HEK293 (cell line): ENCODE measurements at regions not wholly inside any gene's neighbourhood (a gene's known extent, or its start where the extent isn't known, plus 50 kb on each side); places are given as distances from the start of the nearest gene placed in this dataset.

ENCODE experiments used
- CTCF ChIA-PET: fragments of 350-600 bp; formaldehyde crosslinking; extraction: SDS; loops from one replicate; lab custom pipeline; 2021; ENCODE audit warnings: antibody characterized with exemption; lab: Yijun Ruan, JAX
- POLR2A ChIA-PET: fragments of 300-600 bp; formaldehyde crosslinking; extraction: SDS; loops from one replicate; lab custom pipeline; 2020; ENCODE audit warnings: antibody characterized with exemption, inconsistent platforms; lab: Yijun Ruan, JAX
- H3K27ac ChIP-seq: fragments of 200-500 bp; sonication (Bioruptor generic); 2 replicates; pipeline ENCODE4 v1.5.1; 2014; ENCODE audit warnings: low read depth, low read length, control low read depth, inconsistent platforms; ENCODE audit errors: extremely low read depth
- H3K36me3 ChIP-seq, 2 experiments: fragments of 200-500 bp in 1 of 2; sonication (Bioruptor generic) in 1 of 2; 1 replicate in 1 of 2; 2 replicates in 1 of 2; pipeline ENCODE4 v1.5.1; 2014 to 2017; ENCODE audit warnings: inconsistent platforms in 2 of 2, low read length in 2 of 2; ENCODE audit not compliant: control insufficient read depth in 2 of 2, insufficient read depth in 1 of 2
- H3K4me1 ChIP-seq: fragments of 200-500 bp; sonication (Bioruptor generic); 2 replicates; pipeline ENCODE4 v1.5.1; 2014; ENCODE audit warnings: mild to moderate bottlenecking, low read length, inconsistent platforms; ENCODE audit not compliant: control insufficient read depth, insufficient read depth
- H3K4me3 ChIP-seq: 2 replicates; pipeline ENCODE4 v1.5.1; 2011; ENCODE audit warnings: low read depth, mild to moderate bottlenecking, control low read depth, low read length, moderate library complexity
- H3K9me3 ChIP-seq: fragments of 200-500 bp; sonication (Bioruptor generic); 2 replicates; pipeline ENCODE4 v1.5.1; 2014; ENCODE audit warnings: low read depth, low read length, inconsistent platforms; ENCODE audit not compliant: control insufficient read depth, insufficient read depth
- AEBP2 ChIP-seq: fragments of 450-650 bp; formaldehyde crosslinking; IDR thresholded peaks from 2 replicates; pipeline ENCODE4 v1.5.1; 2016; ENCODE audit warnings: missing biosample characterization, missing genetic modification characterization, borderline replicate concordance
- BCL11B ChIP-seq: fragments of 450-650 bp; formaldehyde crosslinking; IDR thresholded peaks from 2 replicates; pipeline ENCODE4 v1.5.1; 2016; ENCODE audit warnings: low read depth, missing biosample characterization, missing genetic modification characterization
- EGR2 ChIP-seq: fragments of 450-650 bp; formaldehyde crosslinking; IDR thresholded peaks from 2 replicates; pipeline ENCODE4 v1.5.1; 2016; ENCODE audit warnings: low read depth, missing biosample characterization, missing genetic modification characterization
- HOXA7 ChIP-seq: sonication (generic); formaldehyde crosslinking; IDR thresholded peaks from 2 replicates; pipeline ENCODE4 v1.8.1; 2022; ENCODE audit warnings: missing genetic modification reagents, borderline replicate concordance
- KLF17 ChIP-seq: fragments of 450-650 bp; formaldehyde crosslinking; IDR thresholded peaks from 2 replicates; pipeline ENCODE4 v1.5.1; 2016; ENCODE audit warnings: missing biosample characterization, missing genetic modification characterization
- KLF8 ChIP-seq: fragments of 450-650 bp; formaldehyde crosslinking; IDR thresholded peaks from 2 replicates; pipeline ENCODE4 v1.5.1; 2016; ENCODE audit warnings: missing biosample characterization, missing genetic modification characterization
- REPIN1 ChIP-seq: fragments of 450-650 bp; formaldehyde crosslinking; IDR thresholded peaks from 2 replicates; pipeline ENCODE4 v1.5.1; 2017; ENCODE audit warnings: missing biosample characterization, missing genetic modification characterization, low read depth
- ZBTB17 ChIP-seq: fragments of 450-650 bp; formaldehyde crosslinking; IDR thresholded peaks from 2 replicates; pipeline ENCODE4 v1.5.1; 2016; ENCODE audit warnings: missing biosample characterization, missing genetic modification characterization
- ZBTB6 ChIP-seq: fragments of 450-650 bp; formaldehyde crosslinking; IDR thresholded peaks from 2 replicates; pipeline ENCODE4 v1.5.1; 2017; ENCODE audit warnings: missing biosample characterization, missing genetic modification characterization
- ZFHX2 ChIP-seq: fragments of 450-650 bp; formaldehyde crosslinking; conservative IDR thresholded peaks from 2 replicates; pipeline ENCODE4 v1.5.1; 2016; ENCODE audit warnings: missing biosample characterization, missing genetic modification characterization
- ZNF157 ChIP-seq: fragments of 450-650 bp; formaldehyde crosslinking; IDR thresholded peaks from 2 replicates; pipeline ENCODE4 v1.5.1; 2016; ENCODE audit warnings: missing biosample characterization, missing genetic modification characterization
- ZNF169 ChIP-seq: fragments of 450-650 bp; formaldehyde crosslinking; IDR thresholded peaks from 2 replicates; pipeline ENCODE4 v1.5.1; 2016; ENCODE audit warnings: missing biosample characterization, missing genetic modification characterization
- ZNF202 ChIP-seq: fragments of 450-650 bp; formaldehyde crosslinking; IDR thresholded peaks from 2 replicates; pipeline ENCODE4 v1.5.1; 2016; ENCODE audit warnings: missing biosample characterization, missing genetic modification characterization, borderline replicate concordance
- ZNF248 ChIP-seq: fragments of 450-650 bp; formaldehyde crosslinking; IDR thresholded peaks from 2 replicates; pipeline ENCODE4 v1.5.1; 2017; ENCODE audit warnings: missing biosample characterization, missing genetic modification characterization
- ZNF266 ChIP-seq: fragments of 450-650 bp; formaldehyde crosslinking; IDR thresholded peaks from 2 replicates; pipeline ENCODE4 v1.5.1; 2016; ENCODE audit warnings: missing biosample characterization, missing genetic modification characterization, low read depth
- ZNF366 ChIP-seq: fragments of 450-650 bp; formaldehyde crosslinking; conservative IDR thresholded peaks from 2 replicates; pipeline ENCODE4 v1.5.1; 2016; ENCODE audit warnings: missing biosample characterization, missing genetic modification characterization
- ZNF37A ChIP-seq: fragments of 450-650 bp; IDR thresholded peaks from 2 replicates; pipeline ENCODE4 v1.5.1; 2018; ENCODE audit warnings: missing biosample characterization, missing genetic modification characterization
- ZNF514 ChIP-seq: fragments of 450-650 bp; formaldehyde crosslinking; IDR thresholded peaks from 2 replicates; pipeline ENCODE4 v1.5.1; 2016; ENCODE audit warnings: missing biosample characterization, missing genetic modification characterization
- ZNF530 ChIP-seq: fragments of 450-650 bp; formaldehyde crosslinking; IDR thresholded peaks from 2 replicates; pipeline ENCODE4 v1.5.1; 2016; ENCODE audit warnings: low read depth, missing biosample characterization, missing genetic modification characterization
- ZNF621 ChIP-seq: fragments of 450-650 bp; formaldehyde crosslinking; IDR thresholded peaks from 2 replicates; pipeline ENCODE4 v1.5.1; 2017; ENCODE audit warnings: missing biosample characterization, missing genetic modification characterization
- ZNF623 ChIP-seq: fragments of 450-650 bp; formaldehyde crosslinking; IDR thresholded peaks from 2 replicates; pipeline ENCODE4 v1.5.1; 2016; ENCODE audit warnings: missing biosample characterization, missing genetic modification characterization
- ZNF645 ChIP-seq: fragments of 450-650 bp; formaldehyde crosslinking; IDR thresholded peaks from 2 replicates; pipeline ENCODE4; 2016; ENCODE audit warnings: missing biosample characterization, missing genetic modification characterization
- ZNF658 ChIP-seq: fragments of 450-650 bp; formaldehyde crosslinking; IDR thresholded peaks from 2 replicates; pipeline ENCODE4; 2016; ENCODE audit warnings: missing biosample characterization, missing genetic modification characterization
- ZNF664 ChIP-seq: fragments of 450-650 bp; formaldehyde crosslinking; IDR thresholded peaks from 2 replicates; pipeline ENCODE4 v1.5.1; 2016; ENCODE audit warnings: missing biosample characterization, missing genetic modification characterization
- ZNF677 ChIP-seq: fragments of 450-650 bp; IDR thresholded peaks from 2 replicates; pipeline ENCODE4 v1.5.0; 2018; ENCODE audit warnings: missing biosample characterization, mild to moderate bottlenecking, missing genetic modification characterization, moderate library complexity
- ZNF692 ChIP-seq: fragments of 450-650 bp; formaldehyde crosslinking; IDR thresholded peaks from 2 replicates; pipeline ENCODE4 v1.5.1; 2016; ENCODE audit warnings: missing biosample characterization, missing genetic modification characterization
- ZNF777 ChIP-seq: fragments of 450-650 bp; formaldehyde crosslinking; IDR thresholded peaks from 2 replicates; pipeline ENCODE4 v1.5.1; 2017; ENCODE audit warnings: missing biosample characterization, missing genetic modification characterization, borderline replicate concordance
- TF ChIP-seq, protein P1 (sequence below): fragments of 450-650 bp; formaldehyde crosslinking; IDR thresholded peaks from 2 replicates; pipeline ENCODE4 v1.5.1; 2017; ENCODE audit warnings: missing biosample characterization, missing genetic modification characterization
- TF ChIP-seq, protein P2 (sequence below): fragments of 450-650 bp; formaldehyde crosslinking; IDR thresholded peaks from 2 replicates; pipeline ENCODE4 v1.5.1; 2016; ENCODE audit warnings: missing biosample characterization, missing genetic modification characterization

- TF ChIP-seq ZNF658 (tag by site-specific recombination) (no peak), ZNF645 (tag by site-specific recombination) (no peak), ZNF677 (tag by site-specific recombination) (no peak), REPIN1 (no peak), ZBTB17 (tag by site-specific recombination) (no peak), HOXA7 (no peak), ZBTB6 (tag by site-specific recombination) (no peak), KLF17 (no peak), ZNF248 (tag by site-specific recombination) (no peak), ZNF157 (no peak), ZNF514 (no peak), ZNF169 (tag by site-specific recombination) (no peak), ZNF266 (no peak), ZNF621 (no peak), ZNF37A (tag by site-specific recombination) (no peak), ZNF664 (tag by site-specific recombination) (no peak), EGR2 (tag by site-specific recombination) (no peak)
- TF ChIP-seq, protein P1, sequence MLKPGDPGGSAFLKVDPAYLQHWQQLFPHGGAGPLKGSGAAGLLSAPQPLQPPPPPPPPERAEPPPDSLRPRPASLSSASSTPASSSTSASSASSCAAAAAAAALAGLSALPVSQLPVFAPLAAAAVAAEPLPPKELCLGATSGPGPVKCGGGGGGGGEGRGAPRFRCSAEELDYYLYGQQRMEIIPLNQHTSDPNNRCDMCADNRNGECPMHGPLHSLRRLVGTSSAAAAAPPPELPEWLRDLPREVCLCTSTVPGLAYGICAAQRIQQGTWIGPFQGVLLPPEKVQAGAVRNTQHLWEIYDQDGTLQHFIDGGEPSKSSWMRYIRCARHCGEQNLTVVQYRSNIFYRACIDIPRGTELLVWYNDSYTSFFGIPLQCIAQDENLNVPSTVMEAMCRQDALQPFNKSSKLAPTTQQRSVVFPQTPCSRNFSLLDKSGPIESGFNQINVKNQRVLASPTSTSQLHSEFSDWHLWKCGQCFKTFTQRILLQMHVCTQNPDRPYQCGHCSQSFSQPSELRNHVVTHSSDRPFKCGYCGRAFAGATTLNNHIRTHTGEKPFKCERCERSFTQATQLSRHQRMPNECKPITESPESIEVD (tag by site-specific recombination): no peak
- TF ChIP-seq, protein P2, sequence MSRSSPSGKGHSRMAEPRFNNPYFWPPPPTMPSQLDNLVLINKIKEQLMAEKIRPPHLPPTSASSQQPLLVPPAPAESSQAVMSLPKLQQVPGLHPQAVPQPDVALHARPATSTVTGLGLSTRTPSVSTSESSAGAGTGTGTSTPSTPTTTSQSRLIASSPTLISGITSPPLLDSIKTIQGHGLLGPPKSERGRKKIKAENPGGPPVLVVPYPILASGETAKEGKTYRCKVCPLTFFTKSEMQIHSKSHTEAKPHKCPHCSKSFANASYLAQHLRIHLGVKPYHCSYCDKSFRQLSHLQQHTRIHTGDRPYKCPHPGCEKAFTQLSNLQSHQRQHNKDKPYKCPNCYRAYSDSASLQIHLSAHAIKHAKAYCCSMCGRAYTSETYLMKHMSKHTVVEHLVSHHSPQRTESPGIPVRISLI: no peak
- Histone ChIP-seq H3K36me3 (no peaks in the 10 kb centered on the region), H3K27ac (no peak overlapping the region), H3K4me3 (no peak overlapping the region), H3K9me3 (no peaks in the 10 kb centered on the region), H3K4me1 (no peaks in the 10 kb centered on the region)
- POLR2A ChIA-PET: no interaction called here
- CTCF ChIA-PET: interaction anchor here (0.5 to 0.6 kb wide), 2 partner anchors 22 to 342 kb away, joined by 3 read pairs; no protein-coding TSS in a partner anchor
Measured at GRCh38 chr1:29541631-29542030, 305.3 kb downstream of the PTPRU start.

GRCh38 chr1:29540801-29541357 lies 304.6 kb downstream of the PTPRU start:
- CTCF ChIA-PET: interaction anchor here (0.6 kb wide), 1 partner anchor 22 kb away, joined by 3 read pairs; no protein-coding TSS in a partner anchor
- Histone ChIP-seq H3K4me1 (no peaks in the 10 kb centered on the region), H3K4me3 (no peak overlapping the region), H3K36me3 (no peaks in the 10 kb centered on the region), H3K27ac (no peak overlapping the region), H3K9me3 (no peaks in the 10 kb centered on the region)
- POLR2A ChIA-PET: no interaction called here
- TF ChIP-seq ZNF623 (no peak), REPIN1 (no peak), ZNF366 (no peak), ZNF530 (tag by site-specific recombination) (no peak), AEBP2 (tag by site-specific recombination) (no peak), ZNF202 (tag by site-specific recombination) (no peak), ZNF777 (tag by site-specific recombination) (no peak), BCL11B (tag by site-specific recombination) (no peak), ZFHX2 (no peak), ZNF692 (tag by site-specific recombination) (no peak), KLF8 (tag by site-specific recombination) (no peak)
